Sigmoid colon (tissue), 6 donors: ENCODE measurements at regions not wholly inside any gene's neighbourhood (a gene's known extent, or its start where the extent isn't known, plus 50 kb on each side); places are given as distances from the start of the nearest gene placed in this dataset.
A peak's percentile ranks its signal among the peaks of the same experiment; 100 is the strongest.

ENCODE experiments used
- DNase-seq: peaks from one replicate; pipeline ENCODE4 v3.0.0-alpha.2; 2019
- H3K27ac ChIP-seq, 4 donors: fragments of 200-600 bp; sonication (generic); one replicate each; pipeline ENCODE4 v1.5.1; 2016 to 2019; ENCODE audit warnings: mild to moderate bottlenecking in 1 of 4
- H3K27me3 ChIP-seq, 3 donors: fragments of 200-600 bp; sonication (generic); one replicate each; pipeline ENCODE4 v1.5.1; 2019; ENCODE audit warnings: mild to moderate bottlenecking in 1 of 3
- H3K36me3 ChIP-seq, 4 donors: fragments of 200-600 bp; sonication (generic); one replicate each; pipeline ENCODE4 v1.5.1; 2016 to 2019
- H3K4me1 ChIP-seq, 4 donors: fragments of 200-600 bp; sonication (generic); one replicate each; pipeline ENCODE4 v1.5.1; 2017 to 2019
- H3K4me3 ChIP-seq, 4 donors: fragments of 200-600 bp; sonication (generic); one replicate each; pipeline ENCODE4 v1.5.1; 2017 to 2019; ENCODE audit warnings: mild to moderate bottlenecking in 2 of 4, moderate library complexity in 1 of 4
- H3K9me3 ChIP-seq, 4 donors: fragments of 200-600 bp in 3 of 4; sonication (generic) in 3 of 4; one replicate each; pipeline versions ENCODE4 v1.5.1 to v1.6.1; 2013 to 2019
- EP300 ChIP-seq, 4 donors: sonication (generic); formaldehyde crosslinking; IDR thresholded peaks; one replicate each; pipeline ENCODE4 v1.6.1; 2017; ENCODE audit warnings: antibody characterized with exemption in 4 of 4
- POLR2A ChIP-seq, 2 donors: fragments of 450-650 bp; IDR thresholded peaks; one replicate each; pipeline ENCODE4 v1.6.1; 2016; ENCODE audit warnings: antibody characterized with exemption in 2 of 2, mild to moderate bottlenecking in 2 of 2, moderate library complexity in 2 of 2
- POLR2AphosphoS5 ChIP-seq, 4 donors: sonication (generic); formaldehyde crosslinking; IDR thresholded peaks; one replicate each; pipeline ENCODE4 v1.6.1; 2017; ENCODE audit warnings: antibody characterized with exemption in 4 of 4
- WGBS, 2 donors: extraction: QIAGEN DNeasy Blood & Tissue Kit; methylation state at CpG; one replicate each; pipeline ENCODE4 v1.1.7; 2013; 5-methylcytosine and 5-hydroxymethylcytosine counted together
- intact Hi-C: fragments of 100-400 bp; cut with DNase I; formaldehyde crosslinking; loops from one replicate; pipeline ENCODE4 v1.15.1; 2023
- TF ChIP-seq, protein P1 (sequence below), 4 experiments: fragments of 450-650 bp in 3 of 4; fragments of 200-600 bp in 1 of 4; IDR thresholded peaks; one replicate each; pipeline ENCODE4 v1.5.1; 2016 to 2019; ENCODE audit warnings: antibody characterized with exemption in 4 of 4, mild to moderate bottlenecking in 3 of 4, moderate library complexity in 2 of 4
- donor health status: healthy with polysubstance abuse.
- donor health status: healthy.

- H3K9me3 ChIP-seq = no peaks in the 10 kb centered on the region
- peak; percentile 76 for DNase-seq
- no peaks in the 10 kb centered on the region for H3K27me3 ChIP-seq
- TF ChIP-seq, protein P1, sequence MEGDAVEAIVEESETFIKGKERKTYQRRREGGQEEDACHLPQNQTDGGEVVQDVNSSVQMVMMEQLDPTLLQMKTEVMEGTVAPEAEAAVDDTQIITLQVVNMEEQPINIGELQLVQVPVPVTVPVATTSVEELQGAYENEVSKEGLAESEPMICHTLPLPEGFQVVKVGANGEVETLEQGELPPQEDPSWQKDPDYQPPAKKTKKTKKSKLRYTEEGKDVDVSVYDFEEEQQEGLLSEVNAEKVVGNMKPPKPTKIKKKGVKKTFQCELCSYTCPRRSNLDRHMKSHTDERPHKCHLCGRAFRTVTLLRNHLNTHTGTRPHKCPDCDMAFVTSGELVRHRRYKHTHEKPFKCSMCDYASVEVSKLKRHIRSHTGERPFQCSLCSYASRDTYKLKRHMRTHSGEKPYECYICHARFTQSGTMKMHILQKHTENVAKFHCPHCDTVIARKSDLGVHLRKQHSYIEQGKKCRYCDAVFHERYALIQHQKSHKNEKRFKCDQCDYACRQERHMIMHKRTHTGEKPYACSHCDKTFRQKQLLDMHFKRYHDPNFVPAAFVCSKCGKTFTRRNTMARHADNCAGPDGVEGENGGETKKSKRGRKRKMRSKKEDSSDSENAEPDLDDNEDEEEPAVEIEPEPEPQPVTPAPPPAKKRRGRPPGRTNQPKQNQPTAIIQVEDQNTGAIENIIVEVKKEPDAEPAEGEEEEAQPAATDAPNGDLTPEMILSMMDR (IDR thresholded peaks at IDR 0.05) = no peak
- TF ChIP-seq EP300 (IDR thresholded peaks at IDR 0.05) (no peak), POLR2A (IDR thresholded peaks at IDR 0.05) (no peak), POLR2AphosphoS5 (IDR thresholded peaks at IDR 0.05) (no peak)
- H3K4me1 ChIP-seq = peaks cover 0 to 27% (median 23%) of the 10 kb centered on the region in 4 donors
- no peak overlapping the region for H3K4me3 ChIP-seq
- H3K36me3 ChIP-seq = no peaks in the 10 kb centered on the region
- WGBS, 2 donors = 35 to 51% methylated on average over 18 of the region's 18 CpGs
- peak overlapping the region; percentile 13 to 58 (median 44) for H3K27ac ChIP-seq
- intact Hi-C loops = loop anchor here (5.0 kb wide), 1 partner anchor 90 kb away; the partner anchor contains the start of gene ARHGAP29
These were observed 89.8 kb upstream of the ARHGAP29 start for GRCh38 chr1:94327001-94327690.

GRCh38 chr1:94326329-94326728 is 88.9 kb upstream of the ARHGAP29 start:
- Histone ChIP-seq H3K4me1 (peaks cover 0 to 27% (median 23%) of the 10 kb centered on the region in 4 donors), H3K36me3 (no peaks in the 10 kb centered on the region), H3K27me3 (no peaks in the 10 kb centered on the region), H3K27ac (peak overlapping the region in 3 of 4 donors; percentile 35 to 58 (median 54)), H3K9me3 (no peaks in the 10 kb centered on the region), H3K4me3 (no peak overlapping the region)
- intact Hi-C loops = loop anchor here (5.0 kb wide), 1 partner anchor 89 kb away; the partner anchor contains the start of gene ARHGAP29
- DNase-seq = no peak
- TF ChIP-seq POLR2AphosphoS5 (IDR thresholded peaks at IDR 0.05) (no peak), EP300 (IDR thresholded peaks at IDR 0.05) (no peak), POLR2A (IDR thresholded peaks at IDR 0.05) (no peak)
- TF ChIP-seq, protein P1 (IDR thresholded peaks at IDR 0.05) = no peak
- 66 to 69% methylated on average over 4 of the region's 4 CpGs for WGBS, 2 donors

DNA sequence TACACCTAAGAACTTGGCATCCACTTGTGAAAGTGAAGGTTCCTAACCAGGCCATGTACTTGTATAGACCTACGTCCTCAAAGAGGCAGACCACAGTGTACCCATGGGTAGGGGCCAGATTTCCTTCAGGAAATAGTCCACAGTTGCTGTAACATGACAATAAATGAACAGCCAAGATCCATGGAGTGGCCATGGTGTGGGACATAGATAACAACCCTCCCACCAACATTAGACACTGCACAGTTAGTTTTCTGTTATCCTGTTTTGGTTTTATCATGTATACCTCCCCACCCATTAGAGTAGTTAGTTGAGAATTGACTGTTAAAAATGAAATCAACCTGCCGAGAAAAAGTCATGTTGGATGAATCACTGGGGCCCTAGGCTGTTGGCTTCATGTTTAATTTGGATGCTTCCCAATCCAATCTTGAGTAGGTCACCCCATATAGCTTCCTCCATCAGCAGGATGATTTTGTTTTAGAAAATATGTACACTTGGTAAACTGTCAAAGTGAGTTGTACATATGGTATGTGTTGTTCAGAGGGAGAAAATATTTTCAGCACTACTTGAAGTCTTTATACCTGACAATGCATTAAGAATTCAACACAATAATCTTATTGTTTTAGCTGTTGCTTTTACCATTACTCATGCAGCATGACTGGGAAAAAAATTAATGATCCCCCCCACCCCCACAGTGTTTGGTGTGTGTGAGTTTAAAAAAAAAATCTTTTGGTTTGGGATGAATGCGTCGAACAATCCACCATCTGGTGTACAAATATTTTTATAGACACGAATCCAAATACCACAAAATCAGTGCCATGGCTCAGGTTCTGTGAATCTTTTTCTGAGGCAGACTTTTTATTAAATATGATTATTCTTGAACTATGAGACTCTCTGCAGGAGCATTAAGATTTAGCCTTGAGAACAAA is 88.3 kb upstream of the ARHGAP29 start:
- Histone ChIP-seq H3K27me3 (no peaks in the 10 kb centered on the region), H3K9me3 (no peaks in the 10 kb centered on the region), H3K36me3 (no peaks in the 10 kb centered on the region), H3K4me3 (no peak overlapping the region), H3K27ac (peak overlapping the region in 3 of 4 donors; percentile 35 to 58 (median 54)), H3K4me1 (peaks cover 0 to 27% (median 23%) of the 10 kb centered on the region in 4 donors)
- intact Hi-C loops = loop anchor here (5.0 kb wide), 1 partner anchor 88 kb away; the partner anchor contains the start of gene ARHGAP29
- 46 to 65% methylated on average over 5 of the region's 5 CpGs for WGBS, 2 donors
- no peak for DNase-seq
- TF ChIP-seq, protein P1 (IDR thresholded peaks at IDR 0.05) = no peak
- TF ChIP-seq POLR2A (IDR thresholded peaks at IDR 0.05) = no peak

GRCh38 chr1:94324178-94324544 is 86.8 kb upstream of the ARHGAP29 start:
- no peaks in the 10 kb centered on the region for H3K9me3 ChIP-seq
- WGBS, 2 donors = 22 to 60% methylated on average over 4 of the region's 4 CpGs
- peaks cover 0 to 27% (median 23%) of the 10 kb centered on the region in 4 donors for H3K4me1 ChIP-seq
- no peaks in the 10 kb centered on the region for H3K27me3 ChIP-seq
- H3K4me3 ChIP-seq = no peak overlapping the region
- TF ChIP-seq, protein P1 (IDR thresholded peaks at IDR 0.05) = no peak
- TF ChIP-seq POLR2AphosphoS5 (IDR thresholded peaks at IDR 0.05) (no peak), EP300 (IDR thresholded peaks at IDR 0.05) (no peak), POLR2A (IDR thresholded peaks at IDR 0.05) (no peak)
- DNase-seq = no peak
- intact Hi-C loops = no loop called here
- H3K36me3 ChIP-seq = no peaks in the 10 kb centered on the region
- H3K27ac ChIP-seq = no peak overlapping the region
